AG04449 (cell line): ENCODE measurements at regions not wholly inside any gene's neighbourhood (a gene's known extent, or its start where the extent isn't known, plus 50 kb on each side); places are given as distances from the start of the nearest gene placed in this dataset.
A peak's percentile ranks its signal among the peaks of the same experiment; 100 is the strongest.

Experiments
- CTCF ChIA-PET: fragments of 350-600 bp; formaldehyde crosslinking; extraction: SDS; loops from one replicate; lab custom pipeline; 2021; ENCODE audit warnings: antibody characterized with exemption; lab: Yijun Ruan, JAX
- POLR2A ChIA-PET: fragments of 400-600, 350-600 bp; formaldehyde crosslinking; extraction: SDS; loops from one replicate; lab custom pipeline; 2020; ENCODE audit warnings: antibody characterized with exemption, inconsistent platforms; lab: Yijun Ruan, JAX
- DNase-seq: peaks from one replicate; pipeline ENCODE4 v3.0.0-alpha.2; 2010; ENCODE audit warnings: low read depth, low spot score
- H3K4me3 ChIP-seq: 2 replicates; pipeline ENCODE4 v1.5.1; 2011; ENCODE audit warnings: low read depth, mild to moderate bottlenecking, control low read depth, low read length
- CTCF ChIP-seq: IDR thresholded peaks from one replicate; pipeline ENCODE4 v1.5.1; 2011; ENCODE audit warnings: mild to moderate bottlenecking, moderate library complexity, low read length, control low read depth, inconsistent platforms; ENCODE audit not compliant: insufficient read depth; ENCODE audit errors: missing control alignments

- DNase-seq, result no peak
- H3K4me3 ChIP-seq, result no peak overlapping the region
- POLR2A ChIA-PET, result interaction anchor here (0.6 kb wide), 1 partner anchor 526 kb away, joined by 3 read pairs; no protein-coding TSS in a partner anchor
- CTCF ChIA-PET, result interaction anchor here (0.7 to 5.3 kb wide), 27 partner anchors 9 to 534 kb away, joined by 3 to 82 read pairs (median 4); no protein-coding TSS in a partner anchor
- peak; percentile 49 for TF ChIP-seq CTCF
Measured at GRCh38 chrX:10722851-10723250, 102.5 kb upstream of the MID1 start.

GRCh38 chrX:10725071-10725470 is 104.7 kb upstream of the MID1 start:
- no peak overlapping the region for H3K4me3 ChIP-seq
- no peak for TF ChIP-seq CTCF
- POLR2A ChIA-PET, result no interaction called here
- CTCF ChIA-PET, result interaction anchor here (1.2 to 5.3 kb wide), 7 partner anchors 16 to 536 kb away, joined by 3 to 82 read pairs (median 12); no protein-coding TSS in a partner anchor
- DNase-seq, result no peak

GRCh38 chrX:10726647-10727046 is 106.3 kb upstream of the MID1 start:
- TF ChIP-seq CTCF, result no peak
- H3K4me3 ChIP-seq, result no peak overlapping the region
- POLR2A ChIA-PET, result no interaction called here
- CTCF ChIA-PET, result interaction anchor here (1.0 to 2.8 kb wide), 2 partner anchors 375 to 537 kb away, joined by 3 to 10 read pairs; no protein-coding TSS in a partner anchor
- peak; percentile 28 for DNase-seq

GRCh38 chrX:10728806-10729389 is 108.5 kb upstream of the MID1 start:
- H3K4me3 ChIP-seq, result no peak overlapping the region
- ChIA-PET CTCF (interaction anchor here (1.4 to 2.8 kb wide), 2 partner anchors 373 to 539 kb away, joined by 5 to 10 read pairs; no protein-coding TSS in a partner anchor), POLR2A (no interaction called here)
- TF ChIP-seq CTCF, result no peak
- no peak for DNase-seq

GRCh38 chrX:10739426-10739825 is 119.0 kb upstream of the MID1 start:
- ChIA-PET POLR2A (no interaction called here), CTCF (interaction anchor here (1.6 kb wide), 1 partner anchor 549 kb away, joined by 4 read pairs; no protein-coding TSS in a partner anchor)
- no peak for DNase-seq
- H3K4me3 ChIP-seq, result no peak overlapping the region
- no peak for TF ChIP-seq CTCF

- TF ChIP-seq CTCF, result no peak
- no peak overlapping the region for H3K4me3 ChIP-seq
- CTCF ChIA-PET, result interaction anchor here (0.8 kb wide), 1 partner anchor 16 kb away, joined by 3 read pairs; no protein-coding TSS in a partner anchor
- POLR2A ChIA-PET, result no interaction called here
- no peak for DNase-seq
Measured at GRCh38 chrX:10741003-10741402, 120.6 kb upstream of the MID1 start.
